GM06990 (cell line): ENCODE measurements at regions not wholly inside any gene's neighbourhood (a gene's known extent, or its start where the extent isn't known, plus 50 kb on each side); places are given as distances from the start of the nearest gene placed in this dataset.

Source experiments
- DNase-seq: peaks from one replicate; pipeline ENCODE4 v3.0.0-alpha.2; 2011; ENCODE audit not compliant: insufficient read length; ENCODE audit errors: extremely low read depth
- H3K27me3 ChIP-seq: replicated peaks from 2 replicates; pipeline ENCODE4 v1.6.0; 2011; ENCODE audit warnings: low read length; ENCODE audit not compliant: control insufficient read depth, insufficient read depth
- H3K36me3 ChIP-seq: 2 replicates; pipeline ENCODE4 v1.5.1; 2011; ENCODE audit warnings: low read length; ENCODE audit not compliant: control insufficient read depth, insufficient read depth
- H3K4me3 ChIP-seq: replicated peaks from 2 replicates; pipeline ENCODE4 v1.5.1; 2011; ENCODE audit warnings: low read depth, mild to moderate bottlenecking, control low read depth, low read length
- CTCF ChIP-seq: IDR thresholded peaks from 2 replicates; pipeline ENCODE4 v1.5.1; 2011; ENCODE audit warnings: low read length, control low read depth, mild to moderate bottlenecking, inconsistent platforms; ENCODE audit not compliant: insufficient read depth, poor library complexity, severe bottlenecking

GRCh38 chrX:125407314-125407713, 87.6 kb downstream of the TEX13C start:
- DNase-seq: no peak
- H3K27me3 ChIP-seq: no peaks in the 10 kb centered on the region
- no peaks in the 10 kb centered on the region for H3K36me3 ChIP-seq
- no peak for TF ChIP-seq CTCF
- H3K4me3 ChIP-seq: no peak overlapping the region

GRCh38 chrX:125420809-125421208, 101.1 kb downstream of the TEX13C start:
- H3K4me3 ChIP-seq: no peak overlapping the region
- DNase-seq: no peak
- H3K36me3 ChIP-seq: no peaks in the 10 kb centered on the region
- TF ChIP-seq CTCF: no peak
- H3K27me3 ChIP-seq: no peaks in the 10 kb centered on the region

- no peak for TF ChIP-seq CTCF
- DNase-seq: no peak
- H3K27me3 ChIP-seq: no peaks in the 10 kb centered on the region
Observed at GRCh38 chrX:125422986-125423385, 103.3 kb downstream of the TEX13C start.

GRCh38 chrX:125424536-125424935, 104.9 kb downstream of the TEX13C start:
- H3K27me3 ChIP-seq: no peaks in the 10 kb centered on the region
- DNase-seq: no peak
- no peak overlapping the region for H3K4me3 ChIP-seq
- no peaks in the 10 kb centered on the region for H3K36me3 ChIP-seq
- TF ChIP-seq CTCF: no peak

More at GRCh38 chrX:125422986-125423385, 103.3 kb downstream of the TEX13C start:
- Histone ChIP-seq H3K4me3 (no peak overlapping the region), H3K36me3 (no peaks in the 10 kb centered on the region)

- Histone ChIP-seq H3K27me3 (no peaks in the 10 kb centered on the region), H3K4me3 (no peak overlapping the region), H3K36me3 (no peaks in the 10 kb centered on the region)
- DNase-seq: no peak
- TF ChIP-seq CTCF: peak; percentile 29
Observed at GRCh38 chrX:125436855-125437254, 117.2 kb downstream of the TEX13C start.

- no peaks in the 10 kb centered on the region for H3K36me3 ChIP-seq
- DNase-seq: no peak
- no peak overlapping the region for H3K4me3 ChIP-seq
- no peaks in the 10 kb centered on the region for H3K27me3 ChIP-seq
- TF ChIP-seq CTCF: no peak
Observed at GRCh38 chrX:125439194-125439849, 119.7 kb downstream of the TEX13C start.
